Suppressor macrophage treated with lipopolysaccharide for 4 hours (primary cell): ENCODE measurements at regions not wholly inside any gene's neighbourhood (a gene's known extent, or its start where the extent isn't known, plus 50 kb on each side); places are given as distances from the start of the nearest gene placed in this dataset.
"Not testable (repeated sequence)": the region's sequence is repeated elsewhere in the genome, so short reads cannot be mapped to it uniquely, and the experiment has no call there.

Source experiments
- DNase-seq: peaks from one replicate; pipeline ENCODE4 v3.0.0-alpha.2; 2020

DNA sequence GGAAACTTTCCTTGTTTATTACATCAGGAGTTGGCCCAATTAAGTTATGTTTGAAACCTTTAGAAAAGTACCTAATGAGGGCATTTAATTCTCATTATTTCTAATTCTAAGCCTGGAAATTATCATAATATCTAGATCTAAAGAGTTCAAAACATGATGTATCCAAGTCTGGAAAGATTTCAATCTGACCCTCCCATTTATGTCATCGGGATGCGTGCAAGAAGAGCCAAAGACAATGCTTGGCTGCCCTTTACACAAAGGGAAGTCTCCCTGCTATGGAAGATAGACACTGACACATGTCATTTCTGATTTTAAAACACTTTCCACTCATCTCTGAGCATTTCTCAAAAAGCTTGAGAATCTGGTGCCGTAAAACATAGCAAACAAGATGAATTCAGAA lies 222.4 kb downstream of the ANTXR2 start:
- DNase-seq = no peak

DNA sequence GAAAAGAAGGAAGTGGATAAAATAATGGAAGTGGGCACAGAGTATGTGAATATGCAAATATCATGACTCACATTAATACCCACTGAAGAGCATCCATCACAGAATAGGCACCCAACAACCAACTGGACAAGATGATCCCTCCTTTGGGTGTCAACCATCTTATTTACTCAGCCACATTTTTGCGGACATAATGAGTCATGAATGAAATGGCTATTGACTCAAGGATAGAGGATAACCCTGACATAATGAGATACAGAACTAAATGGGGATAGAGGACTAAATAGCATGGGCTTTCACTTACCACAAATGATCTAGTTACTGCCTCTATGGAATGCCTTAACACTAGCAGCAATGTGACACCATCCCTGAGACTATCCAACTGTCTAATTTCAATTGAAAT lies 224.7 kb downstream of the ANTXR2 start:
- no peak for DNase-seq

DNA sequence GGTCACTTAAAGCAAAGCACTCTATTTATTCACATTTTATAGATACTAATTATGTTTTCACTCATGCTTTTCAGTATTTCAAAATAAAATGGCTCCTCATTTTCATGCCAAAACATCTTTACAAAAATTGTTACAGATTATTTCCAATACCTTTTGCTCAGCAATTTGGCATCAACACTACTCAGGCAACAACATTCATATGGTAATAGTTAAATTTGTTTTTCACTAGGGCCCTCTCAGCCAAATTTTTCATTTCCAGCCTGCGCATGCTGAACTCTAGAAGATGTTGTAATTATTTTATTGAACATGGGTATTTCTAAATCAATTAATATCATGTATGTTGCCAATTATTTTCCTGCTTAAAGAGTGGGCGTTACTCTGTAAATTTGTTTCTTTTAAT lies 225.6 kb downstream of the ANTXR2 start:
- DNase-seq = no peak

DNA sequence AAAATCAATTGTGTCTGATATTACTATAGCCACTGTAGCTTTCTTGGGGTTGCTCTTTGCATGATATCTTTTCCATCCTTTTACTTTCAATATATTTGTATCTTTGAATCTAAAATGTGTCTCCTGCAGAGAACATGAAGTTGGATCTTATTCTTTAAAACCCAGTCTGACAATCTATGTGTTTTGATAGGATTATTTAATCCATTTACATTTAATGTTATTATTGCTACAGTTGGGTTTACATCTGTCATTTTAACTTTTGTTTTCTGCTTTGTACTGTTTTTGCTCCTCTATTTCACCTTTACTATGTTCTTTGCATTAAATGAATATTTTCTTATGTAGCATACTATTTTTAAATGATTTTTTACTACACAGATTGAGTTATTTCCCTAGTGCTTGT lies 230.9 kb downstream of the ANTXR2 start:
- DNase-seq = no peak

DNA sequence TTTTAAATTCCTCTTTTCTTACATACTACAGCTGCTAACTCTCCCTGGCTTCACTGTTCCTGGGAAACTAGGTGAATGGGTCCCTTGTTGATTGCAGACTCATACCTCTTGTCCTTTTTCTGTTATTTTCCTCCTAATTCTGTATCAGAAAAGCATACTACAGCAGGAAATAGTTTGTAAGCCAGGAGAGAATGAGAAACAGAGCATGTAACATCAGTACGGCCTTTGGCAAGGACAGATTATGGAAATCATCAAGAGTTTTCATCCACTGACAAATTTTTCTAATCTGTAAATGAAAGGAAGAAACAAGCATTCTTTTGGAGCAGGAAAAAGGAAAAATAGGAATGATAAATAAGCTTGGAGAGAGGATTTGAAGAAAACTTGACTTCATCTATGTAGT lies 239.2 kb downstream of the ANTXR2 start:
- DNase-seq = no peak

DNA sequence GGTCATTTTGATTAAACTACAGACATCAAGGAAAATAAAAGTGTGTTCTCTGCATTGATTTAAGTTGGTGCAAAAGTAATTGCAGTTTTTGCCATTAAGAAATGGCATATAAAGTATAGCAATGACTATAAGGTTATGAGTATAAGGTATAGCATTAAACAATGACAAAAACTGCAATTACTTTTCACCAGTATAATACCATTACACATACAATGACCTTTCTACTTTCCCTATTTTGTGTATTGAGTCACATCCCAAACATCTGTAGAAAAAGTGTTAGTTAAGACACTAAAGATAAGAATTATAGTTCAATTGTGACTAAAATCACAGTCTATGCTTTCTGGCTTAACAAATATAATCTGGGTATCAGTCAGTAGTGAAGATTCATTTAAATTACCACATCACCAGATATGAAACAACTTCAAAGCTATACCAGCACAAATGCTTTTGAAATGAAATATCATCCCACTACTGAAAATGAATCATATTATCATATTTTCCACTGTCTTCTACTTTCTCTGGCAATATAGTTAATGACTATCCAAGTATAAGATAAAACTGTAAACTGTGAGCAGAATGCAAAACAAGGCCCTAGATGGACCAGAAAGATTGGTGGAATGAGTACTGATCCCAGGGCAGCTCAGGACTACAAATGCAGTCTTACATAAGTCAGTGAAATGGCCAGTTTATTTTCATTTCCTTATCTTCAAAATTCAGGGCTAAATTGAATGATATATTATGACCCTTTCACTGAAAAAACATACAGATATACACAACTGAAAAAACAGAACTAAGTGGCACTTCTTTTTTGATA lies 241.1 kb downstream of the ANTXR2 start:
- DNase-seq = no peak

DNA sequence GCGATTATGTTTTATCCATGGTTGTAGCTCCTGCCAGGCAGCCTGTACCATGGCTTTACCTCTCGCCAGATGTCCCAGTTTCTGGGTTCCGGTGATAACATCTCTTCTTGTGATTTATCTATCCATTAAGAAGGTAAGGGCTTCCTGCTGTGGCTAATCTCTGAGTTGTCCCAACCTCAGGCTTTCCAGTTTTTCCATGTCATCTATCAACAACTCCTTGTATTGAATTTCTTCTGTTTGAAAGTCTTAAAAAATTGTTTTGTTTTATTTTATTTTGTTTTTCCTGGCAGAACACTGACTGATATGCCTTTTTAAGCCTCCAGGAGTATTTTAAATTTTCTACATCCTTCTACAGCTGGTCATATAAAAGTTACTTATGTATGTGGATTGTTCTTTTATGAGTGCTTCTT lies 241.9 kb downstream of the ANTXR2 start:
- no peak for DNase-seq

DNA sequence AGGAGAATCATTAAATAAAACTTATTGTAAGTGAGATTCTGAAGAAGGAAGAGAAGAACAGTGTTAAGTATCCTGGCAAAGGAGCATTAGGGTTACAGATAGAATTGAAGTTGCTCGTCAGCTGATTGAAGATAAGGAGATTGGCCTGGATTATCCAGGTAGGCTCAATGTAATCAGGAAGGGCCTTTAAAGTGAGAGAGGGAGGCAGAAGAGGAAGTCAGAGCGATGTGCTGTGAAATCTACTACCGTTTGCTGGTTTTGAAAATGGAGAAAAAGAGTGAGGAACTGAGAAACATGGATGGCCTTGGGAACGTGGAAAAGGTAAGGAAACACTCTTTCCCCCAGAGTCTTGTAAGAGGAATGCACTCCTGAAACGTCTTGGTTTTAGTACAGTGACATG lies 245.7 kb downstream of the ANTXR2 start:
- no peak for DNase-seq

DNA sequence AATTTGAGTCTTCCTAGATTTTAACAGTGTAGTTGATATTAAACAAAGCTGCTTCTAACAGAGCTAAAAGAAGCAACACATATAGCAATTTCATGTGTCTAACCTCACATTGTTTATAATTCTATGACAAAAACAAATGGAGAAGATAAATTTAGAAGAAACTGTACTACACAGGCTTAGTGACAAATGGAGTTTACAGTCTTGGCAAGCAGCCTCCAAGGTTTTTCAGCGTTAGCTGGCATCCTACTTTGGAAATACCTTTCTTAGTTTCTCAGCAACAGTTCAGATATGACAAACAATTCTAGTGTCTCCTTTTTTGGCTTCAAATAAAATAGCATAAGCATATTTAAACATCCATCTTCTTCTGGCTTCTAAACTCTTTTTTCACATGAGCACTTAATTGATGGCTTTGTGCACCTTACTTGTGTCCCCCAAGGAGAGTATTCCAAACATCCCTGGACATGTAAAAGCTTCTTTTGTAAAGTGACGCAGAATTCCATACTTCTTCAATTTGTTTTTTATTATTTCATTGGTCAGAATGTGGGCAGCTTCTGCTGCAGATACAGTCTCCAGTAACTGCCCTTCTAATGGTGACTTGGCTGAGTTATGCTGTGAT lies 249.8 kb downstream of the ANTXR2 start:
- DNase-seq = no peak

DNA sequence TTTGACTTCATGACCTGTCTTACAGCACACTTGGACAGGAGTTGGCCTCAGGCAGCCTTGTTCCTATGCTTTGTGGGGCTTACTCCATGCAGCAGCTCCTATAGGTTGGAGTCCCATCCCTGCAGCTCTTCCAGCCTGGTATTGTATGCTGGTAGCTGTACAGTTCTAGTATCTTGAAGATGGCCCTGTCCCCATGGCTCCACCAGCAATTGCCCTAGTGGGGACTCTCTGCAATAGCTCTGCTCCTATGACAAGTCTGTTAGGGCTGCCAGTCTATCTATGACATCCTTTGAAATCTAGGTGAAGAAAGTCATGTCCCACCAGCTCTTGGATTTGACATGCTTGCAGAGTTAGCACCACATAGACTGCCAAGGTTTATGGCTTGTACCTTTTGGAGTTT lies 252.6 kb downstream of the ANTXR2 start:
- DNase-seq = no peak

DNA sequence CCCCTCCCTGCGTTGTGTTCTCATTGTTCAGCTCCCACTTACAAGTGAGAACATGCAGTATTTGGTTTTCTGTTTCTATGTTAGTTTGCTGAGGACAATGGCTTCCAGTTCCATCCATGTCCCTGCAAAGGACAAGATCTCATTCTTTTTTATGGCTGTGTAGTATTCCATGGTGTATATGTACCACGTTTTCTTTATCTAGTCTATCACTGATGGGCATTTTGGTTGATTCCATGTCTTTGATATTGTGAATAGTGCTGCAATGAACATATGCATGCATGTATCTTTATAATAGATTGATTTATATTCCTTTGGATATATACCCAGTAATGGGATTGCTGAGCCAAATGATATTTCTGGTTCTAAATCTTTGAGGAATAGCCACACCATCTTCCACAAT lies 265.1 kb downstream of the ANTXR2 start:
- not testable (repeated sequence) for DNase-seq

DNA sequence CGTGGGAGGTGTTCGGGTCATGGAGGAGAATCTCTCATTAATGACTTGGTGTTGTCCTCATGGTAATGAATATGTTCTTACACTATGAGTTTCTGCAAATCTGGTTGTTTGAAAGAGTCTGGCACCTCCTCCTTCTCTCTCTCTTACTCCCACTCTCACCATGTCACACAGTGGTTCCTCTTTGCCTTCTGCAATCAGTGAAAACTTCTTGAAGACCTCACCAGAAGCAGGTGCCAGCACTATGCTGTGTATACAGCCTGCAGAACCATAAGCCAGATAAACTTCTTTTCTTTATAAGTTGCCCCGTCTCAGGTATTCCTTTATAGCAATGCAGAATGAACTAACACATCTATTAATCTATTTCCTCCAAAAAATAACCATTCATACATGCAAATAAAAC lies 275.0 kb downstream of the ANTXR2 start:
- DNase-seq = no peak

DNA sequence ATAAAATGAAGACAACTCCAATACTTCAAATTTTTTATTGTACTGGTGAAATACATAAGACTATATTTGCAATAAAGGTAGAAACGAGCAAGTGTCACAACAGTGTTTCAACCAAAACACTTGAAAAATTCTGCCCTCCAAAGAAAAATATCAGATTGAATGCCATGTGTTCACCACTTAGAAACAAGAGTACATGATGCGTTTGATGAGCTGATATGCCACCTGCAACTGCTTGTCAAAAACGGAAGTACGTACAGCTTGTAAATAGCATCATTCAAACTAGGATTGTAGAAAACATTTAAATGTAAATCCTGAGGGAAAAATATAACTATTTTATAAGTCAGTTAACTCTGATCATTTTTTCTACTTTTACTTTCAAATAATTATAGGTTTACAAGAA lies 276.1 kb downstream of the ANTXR2 start:
- DNase-seq = no peak

DNA sequence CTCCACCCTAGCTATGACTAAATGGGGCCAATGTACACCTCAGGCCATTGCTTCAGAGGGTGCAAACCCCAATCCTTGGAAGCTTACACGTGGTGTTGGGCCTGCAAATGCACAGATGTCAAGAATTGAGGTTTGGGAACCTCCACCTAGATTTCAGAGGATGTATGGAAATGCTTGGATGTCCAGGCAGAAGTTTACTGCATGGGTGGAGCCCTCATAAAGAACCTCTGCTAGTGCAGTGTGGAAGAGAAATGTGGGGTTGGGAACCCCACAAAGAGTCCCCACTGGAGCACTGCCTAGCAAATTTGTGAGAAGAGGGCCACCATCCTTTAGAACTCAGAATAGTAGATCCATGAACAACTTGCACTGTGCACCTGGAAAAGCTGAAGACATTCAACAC lies 284.1 kb downstream of the ANTXR2 start:
- no peak for DNase-seq

DNA sequence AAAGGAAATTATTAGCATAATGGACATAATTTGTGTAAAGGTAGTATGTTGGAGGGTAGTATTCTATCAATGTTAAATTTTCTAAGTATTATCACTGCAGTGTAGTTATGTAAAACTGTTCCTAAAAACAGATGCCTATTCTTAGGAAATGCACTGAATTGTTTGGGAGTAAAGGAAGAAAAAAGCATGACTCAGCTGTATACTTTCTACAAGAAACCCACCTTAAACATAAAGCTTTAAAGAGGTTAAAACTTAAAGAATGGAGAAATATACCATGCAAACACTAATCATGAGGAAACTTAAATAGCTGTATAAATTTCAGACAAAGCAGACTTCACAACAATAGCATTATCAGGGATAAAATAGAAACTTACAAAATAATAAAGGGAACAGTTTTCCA lies 292.9 kb downstream of the ANTXR2 start:
- no peak for DNase-seq

DNA sequence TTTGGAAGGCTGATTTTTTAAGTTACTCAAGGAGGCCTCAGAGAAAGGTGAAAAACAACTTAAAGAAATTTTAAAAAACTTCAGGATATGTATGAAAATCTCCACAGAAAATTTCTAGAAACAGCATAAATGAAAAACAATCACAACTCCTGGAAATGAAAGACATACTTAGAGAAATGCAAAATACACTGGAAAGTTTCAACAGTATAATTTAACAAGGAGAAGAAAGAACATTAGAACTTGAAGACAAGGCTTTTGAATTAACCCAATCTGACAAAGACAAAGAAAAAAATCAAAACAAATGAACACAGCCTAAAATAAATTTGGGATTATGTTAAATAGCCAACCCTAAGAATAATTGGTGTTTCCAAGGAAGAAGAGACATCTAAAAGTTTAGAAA lies 300.5 kb downstream of the ANTXR2 start:
- no peak for DNase-seq

DNA sequence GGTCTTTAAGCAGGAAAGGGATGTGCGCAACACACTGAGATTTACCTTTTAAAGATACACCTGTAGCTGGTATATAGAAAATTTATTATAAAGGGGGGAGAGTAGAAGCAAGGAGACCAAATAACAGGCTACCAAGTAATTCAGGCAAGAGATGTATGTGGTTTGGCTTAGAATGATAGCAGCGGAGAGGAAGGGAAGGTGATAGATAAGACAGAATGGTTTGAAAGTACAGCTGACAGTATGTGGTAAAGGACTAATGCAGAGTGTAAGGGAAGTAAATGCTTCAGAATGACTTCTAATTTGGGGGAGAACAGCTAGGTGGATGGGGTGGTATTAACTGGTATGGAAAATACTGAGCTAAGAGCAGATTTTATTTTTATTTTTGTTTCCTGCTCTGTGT lies 308.9 kb downstream of the ANTXR2 start:
- DNase-seq = no peak

DNA sequence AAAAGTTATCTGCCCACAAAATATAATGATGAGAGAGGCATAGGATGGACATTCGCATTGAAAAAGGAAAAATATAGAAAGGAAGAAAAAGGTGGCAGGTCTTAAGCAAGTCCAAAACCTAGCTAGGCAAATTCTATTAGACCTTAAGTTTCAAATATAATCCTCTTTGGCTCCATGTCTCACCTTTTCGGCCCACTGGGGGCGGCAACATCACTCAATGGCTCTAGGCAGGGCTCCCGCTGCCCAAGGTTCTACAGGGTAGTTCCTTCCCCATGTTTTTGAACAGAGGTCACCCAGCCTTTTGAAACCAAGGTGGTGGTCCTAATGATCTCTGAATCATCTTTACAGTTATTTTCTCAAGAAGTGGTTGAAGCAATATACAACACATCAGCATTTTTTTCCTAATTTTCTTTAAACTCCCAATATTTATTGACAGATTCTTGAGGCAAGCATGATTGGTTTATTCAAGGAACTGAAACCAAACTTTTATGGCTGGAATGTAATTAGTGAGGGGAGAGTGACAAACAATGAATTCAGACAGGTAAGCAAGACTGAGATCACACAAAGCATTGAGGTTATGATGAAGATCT lies 309.4 kb downstream of the ANTXR2 start:
- no peak for DNase-seq

DNA sequence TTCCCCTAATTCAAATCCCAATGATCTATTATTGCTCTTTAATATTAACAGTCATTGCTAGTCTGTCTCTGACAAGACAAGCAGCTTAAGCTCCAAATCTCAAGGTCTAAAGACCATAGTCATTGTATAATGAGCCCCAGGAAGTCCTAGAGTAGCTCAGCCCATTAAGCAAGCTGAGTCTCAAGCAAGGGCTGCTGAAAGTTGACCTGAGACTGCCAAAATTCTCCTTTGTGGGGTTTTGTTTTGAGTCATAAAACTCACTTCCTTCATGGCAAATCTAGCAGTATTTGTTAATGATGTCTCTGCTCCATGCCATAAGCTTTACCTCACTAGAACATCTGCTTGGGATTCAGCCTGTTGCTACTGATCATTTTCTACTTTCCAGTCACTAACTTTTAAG lies 313.2 kb downstream of the ANTXR2 start:
- DNase-seq = no peak

DNA sequence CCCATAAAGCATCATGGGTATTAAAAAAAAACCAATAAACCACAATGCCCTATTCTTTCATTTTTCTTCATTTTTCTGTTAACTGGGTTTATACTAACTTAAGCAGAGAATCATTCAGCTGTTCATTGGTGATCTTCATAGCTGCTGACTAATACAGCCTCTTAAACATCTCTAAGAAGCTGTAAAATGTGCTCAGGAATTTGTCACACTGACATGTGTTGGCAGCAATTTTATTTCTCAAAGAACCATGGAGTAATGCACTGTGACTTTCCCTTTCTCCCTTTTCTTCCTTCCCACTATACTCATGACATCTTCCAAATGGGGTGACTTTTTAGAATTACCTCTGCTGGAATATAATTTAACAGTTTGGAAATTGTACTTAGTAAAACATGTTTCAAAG lies 315.4 kb downstream of the ANTXR2 start:
- DNase-seq = no peak

DNA sequence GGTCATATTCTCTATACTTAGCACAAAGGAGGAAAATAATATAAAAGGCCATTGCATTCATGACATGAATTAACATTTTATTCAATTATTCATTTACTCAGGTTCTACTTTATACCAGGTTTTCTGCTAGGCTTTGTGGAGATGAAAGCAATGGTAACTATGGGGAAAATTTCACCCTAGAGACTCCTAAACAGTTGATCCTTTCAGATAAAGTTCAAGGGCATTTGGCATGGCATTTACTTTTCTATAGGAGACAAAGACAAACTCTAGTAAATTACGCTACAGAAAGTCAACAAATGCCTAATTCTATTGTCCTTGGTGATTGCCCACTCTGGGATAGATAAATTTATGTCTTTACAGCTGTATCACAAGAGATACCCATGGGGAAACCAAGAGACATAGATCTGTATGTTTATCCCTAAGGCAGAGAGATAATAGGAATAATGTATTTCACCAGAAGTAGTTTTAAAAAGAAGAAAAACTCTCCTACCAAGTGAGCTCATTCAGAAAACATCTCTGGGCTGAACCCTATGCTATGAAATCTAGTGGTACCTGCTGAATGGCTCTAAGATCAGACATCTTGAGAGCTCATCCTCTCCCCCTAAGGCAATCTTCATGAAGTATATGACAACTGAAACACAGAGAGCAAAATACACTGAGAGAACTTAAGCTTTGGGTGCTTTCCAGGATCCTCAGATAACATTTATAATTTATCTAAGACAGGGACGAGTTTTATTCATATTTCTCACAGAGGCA lies 316.7 kb downstream of the ANTXR2 start:
- no peak for DNase-seq

DNA sequence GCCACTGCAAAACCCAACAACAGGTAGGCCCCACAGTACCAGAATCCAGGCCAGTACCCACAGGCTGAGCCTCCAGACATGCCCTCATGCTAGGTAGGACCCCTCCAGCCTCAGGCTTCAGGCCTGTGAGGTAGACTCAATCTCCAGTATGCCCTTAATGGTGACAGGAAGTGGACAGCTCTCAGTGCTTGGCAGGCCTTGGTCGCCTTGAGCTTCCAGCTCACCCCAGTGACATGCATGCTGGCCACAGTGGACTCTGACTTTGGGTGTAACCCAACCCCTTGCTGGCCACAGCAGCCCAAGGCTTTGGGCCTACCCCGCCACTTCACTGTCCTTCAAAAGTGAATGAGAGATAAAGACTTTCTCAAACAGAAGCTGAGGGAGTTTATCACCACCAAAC lies 324.2 kb downstream of the ANTXR2 start:
- no peak for DNase-seq

DNA sequence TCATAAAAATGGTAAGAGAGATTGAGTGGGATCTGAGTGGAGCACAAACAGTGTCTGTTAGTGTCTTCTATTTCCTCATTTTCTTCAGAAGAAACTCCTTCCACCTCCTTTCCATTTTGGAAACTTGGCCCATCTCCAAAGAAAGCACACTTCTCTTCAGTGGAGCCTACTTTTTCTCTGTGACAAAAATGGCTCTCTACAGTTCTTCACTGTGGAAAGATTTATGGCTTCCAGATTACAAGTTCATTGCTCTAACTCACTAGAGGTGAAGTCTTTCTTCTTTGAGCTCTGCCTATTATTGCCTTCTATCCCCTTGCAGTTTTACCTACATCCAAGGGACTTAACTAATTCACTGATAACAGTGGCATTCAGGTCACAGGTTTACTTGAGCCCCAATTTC lies 325.8 kb downstream of the ANTXR2 start:
- no peak for DNase-seq

DNA sequence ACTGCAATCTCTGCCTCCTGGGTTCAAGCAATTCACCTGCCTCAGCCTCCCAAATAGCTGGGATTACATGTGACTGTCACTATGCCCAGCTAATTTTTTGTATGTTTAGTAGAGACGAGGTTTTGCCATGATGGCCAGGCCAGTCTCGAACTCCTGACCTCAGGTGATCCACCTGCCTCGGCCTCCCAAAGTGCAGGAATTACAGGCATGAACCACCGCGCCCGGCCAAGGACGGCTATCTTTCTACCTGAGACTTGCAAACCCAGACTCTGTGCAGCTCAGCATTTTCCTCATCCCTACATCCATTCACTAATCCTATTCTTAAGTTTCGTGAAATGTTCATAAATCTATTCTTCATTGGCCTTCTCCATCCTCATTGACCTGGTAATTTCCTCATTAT lies 330.0 kb downstream of the ANTXR2 start:
- DNase-seq = no peak
